OCI-LY1 (cell line): ENCODE measurements at regions not wholly inside any gene's neighbourhood (a gene's known extent, or its start where the extent isn't known, plus 50 kb on each side); places are given as distances from the start of the nearest gene placed in this dataset.

ENCODE experiments used
- EZH2 ChIP-seq: fragments of 200-600 bp; sonication (generic), shearing (Covaris generic); IDR thresholded peaks from 2 replicates; pipeline ENCODE4 v1.8.0; 2017; ENCODE audit warnings: borderline replicate concordance, mixed run types, mild to moderate bottlenecking, antibody characterized with exemption, low read length, moderate library complexity, mixed read lengths
- TF ChIP-seq, protein P1 (sequence below): fragments of 200-600 bp; sonication (generic), shearing (Covaris generic); IDR thresholded peaks from 2 replicates; pipeline ENCODE4 v1.5.1; 2017; ENCODE audit warnings: mild to moderate bottlenecking, antibody characterized with exemption, low read length, moderate library complexity, mixed read lengths

GRCh38 chr15:31560643-31561042, 234.0 kb downstream of the KLF13 start:
- TF ChIP-seq, protein P1, sequence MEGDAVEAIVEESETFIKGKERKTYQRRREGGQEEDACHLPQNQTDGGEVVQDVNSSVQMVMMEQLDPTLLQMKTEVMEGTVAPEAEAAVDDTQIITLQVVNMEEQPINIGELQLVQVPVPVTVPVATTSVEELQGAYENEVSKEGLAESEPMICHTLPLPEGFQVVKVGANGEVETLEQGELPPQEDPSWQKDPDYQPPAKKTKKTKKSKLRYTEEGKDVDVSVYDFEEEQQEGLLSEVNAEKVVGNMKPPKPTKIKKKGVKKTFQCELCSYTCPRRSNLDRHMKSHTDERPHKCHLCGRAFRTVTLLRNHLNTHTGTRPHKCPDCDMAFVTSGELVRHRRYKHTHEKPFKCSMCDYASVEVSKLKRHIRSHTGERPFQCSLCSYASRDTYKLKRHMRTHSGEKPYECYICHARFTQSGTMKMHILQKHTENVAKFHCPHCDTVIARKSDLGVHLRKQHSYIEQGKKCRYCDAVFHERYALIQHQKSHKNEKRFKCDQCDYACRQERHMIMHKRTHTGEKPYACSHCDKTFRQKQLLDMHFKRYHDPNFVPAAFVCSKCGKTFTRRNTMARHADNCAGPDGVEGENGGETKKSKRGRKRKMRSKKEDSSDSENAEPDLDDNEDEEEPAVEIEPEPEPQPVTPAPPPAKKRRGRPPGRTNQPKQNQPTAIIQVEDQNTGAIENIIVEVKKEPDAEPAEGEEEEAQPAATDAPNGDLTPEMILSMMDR: no peak
- no peak for TF ChIP-seq EZH2
